RPMI8226 (cell line): ENCODE measurements at regions not wholly inside any gene's neighbourhood (a gene's known extent, or its start where the extent isn't known, plus 50 kb on each side); places are given as distances from the start of the nearest gene placed in this dataset.

Experiments
- DNase-seq: peaks from one replicate; pipeline ENCODE4 v3.0.0-alpha.2; 2015

DNA sequence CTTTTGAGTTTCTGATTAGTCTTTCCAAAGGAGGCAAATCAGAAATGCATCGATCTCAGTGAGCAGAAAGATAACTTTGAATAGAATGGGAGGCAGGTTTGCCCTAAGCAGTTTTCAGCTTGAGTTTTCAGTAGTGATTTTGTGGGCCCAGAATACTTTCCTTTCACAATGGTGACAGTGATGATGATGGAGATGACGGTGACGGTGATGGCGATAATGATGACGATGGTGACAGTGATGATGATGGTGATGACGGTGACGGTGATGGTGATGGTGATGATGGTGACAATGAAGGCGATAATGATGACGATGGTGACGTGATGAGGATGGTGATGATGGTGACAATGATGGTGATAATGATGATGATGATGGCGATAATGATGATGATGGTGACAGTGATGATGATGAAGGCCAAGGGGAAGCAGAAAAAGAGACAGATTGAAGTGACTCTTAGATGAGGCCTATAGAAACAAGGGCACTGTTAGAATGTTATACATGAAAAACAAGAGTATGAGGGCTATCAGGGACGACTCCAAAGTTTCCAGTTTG is 153.4 kb upstream of the B3GAT1 start:
- DNase-seq = no peak

DNA sequence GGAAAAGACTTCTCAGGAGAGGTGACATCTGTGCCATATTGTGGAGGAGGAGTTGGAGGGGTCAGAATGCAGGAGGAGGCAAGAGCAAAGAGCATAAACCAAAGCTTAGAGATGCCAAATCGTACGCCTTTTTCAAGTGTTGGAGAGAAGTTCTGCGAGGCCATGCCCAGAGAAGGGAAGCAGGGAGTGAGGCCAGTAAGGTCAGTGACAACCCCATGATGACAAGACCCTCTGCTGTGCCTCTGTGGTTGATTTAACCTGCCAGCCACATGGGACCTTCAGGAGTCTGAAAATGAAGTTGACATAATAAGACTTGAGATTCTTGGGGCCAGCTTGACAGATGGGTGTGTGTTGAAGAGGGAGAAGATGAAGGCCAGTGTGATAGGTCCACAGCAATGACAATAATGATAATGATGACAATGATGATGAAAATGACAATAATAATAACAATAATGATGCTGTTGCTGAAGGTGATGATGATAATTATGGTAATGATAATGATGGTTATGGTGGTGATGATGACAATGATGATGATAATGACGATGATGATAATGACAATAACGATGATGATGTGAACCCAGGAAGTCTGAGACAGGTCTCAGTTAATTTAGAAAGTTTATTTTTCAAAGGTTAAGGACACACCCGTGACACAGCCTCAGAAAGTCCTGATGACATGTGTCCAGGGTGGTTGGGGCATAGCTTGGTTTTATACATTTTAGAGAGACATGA is 152.6 kb upstream of the B3GAT1 start:
- no peak for DNase-seq

DNA sequence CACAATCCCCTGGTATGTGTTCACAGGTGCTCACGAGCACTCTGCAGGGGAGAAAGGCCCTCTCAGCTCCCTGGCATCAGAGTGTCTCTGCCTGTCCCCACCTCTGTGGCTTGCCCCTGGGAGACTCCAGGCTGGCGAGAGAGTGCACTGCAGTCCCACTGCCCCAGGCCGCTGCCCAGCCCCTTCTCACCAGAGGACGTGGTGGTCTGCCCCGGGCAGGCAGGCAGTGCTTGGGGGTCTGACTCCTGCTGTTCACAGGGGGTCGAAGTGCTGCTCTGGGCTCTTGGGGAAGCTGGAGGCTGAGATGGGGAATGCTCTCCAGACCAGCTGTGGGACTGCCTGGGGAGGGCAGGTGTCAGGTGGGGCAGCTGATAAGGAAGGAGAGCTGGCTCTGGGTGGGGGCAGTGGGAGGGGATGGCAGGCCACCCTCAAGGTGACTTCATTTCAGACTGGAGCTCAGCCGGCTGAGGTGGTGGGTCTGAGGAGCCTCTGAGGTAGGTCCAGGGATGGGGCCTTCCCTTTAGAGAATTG is 151.0 kb upstream of the B3GAT1 start:
- DNase-seq = no peak

- no peak for DNase-seq
These were observed 150.2 kb upstream of the B3GAT1 start for GRCh38 chr11:134562196-134562595.

GRCh38 chr11:134561331-134561720 is 149.3 kb upstream of the B3GAT1 start:
- no peak for DNase-seq

DNA sequence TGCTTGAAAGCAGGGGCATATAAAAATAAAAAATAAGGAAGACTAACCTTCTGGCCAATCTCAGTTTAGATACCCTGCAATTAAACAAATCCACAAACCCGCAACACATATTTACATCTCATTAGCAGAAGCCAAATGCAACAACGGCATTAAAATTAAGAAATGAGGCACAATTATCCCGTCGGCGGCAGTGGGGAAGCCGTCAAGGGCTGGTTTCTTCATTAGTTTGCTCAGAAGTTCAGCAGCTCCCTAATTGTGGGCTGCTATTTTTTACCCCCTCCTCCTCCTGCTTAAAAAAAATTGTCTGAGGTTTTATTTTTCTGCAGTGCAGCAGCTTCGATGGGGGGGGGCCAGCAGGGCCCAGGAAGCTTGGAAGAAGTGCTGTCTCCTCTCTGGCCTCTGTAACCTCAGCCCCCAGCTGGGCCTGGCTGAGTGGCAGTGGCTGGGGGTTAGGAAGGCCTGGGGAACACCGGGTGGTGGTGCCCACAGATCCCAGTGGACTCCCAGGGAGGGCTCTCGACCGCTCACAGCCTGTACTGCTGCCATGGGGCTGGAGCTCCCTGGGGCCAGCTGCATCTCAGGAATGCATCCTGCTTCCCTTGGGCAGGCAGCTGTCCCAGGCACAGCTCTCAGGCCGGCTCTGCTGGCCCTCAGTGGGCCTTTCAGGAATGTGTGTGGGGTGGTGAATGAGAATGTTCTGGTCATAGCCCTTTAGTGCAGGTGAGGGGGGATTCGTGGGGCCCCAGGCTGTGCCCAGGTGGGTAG is 148.7 kb upstream of the B3GAT1 start:
- no peak for DNase-seq

- no peak for DNase-seq
These were observed 148.0 kb upstream of the B3GAT1 start for GRCh38 chr11:134560066-134560465.

GRCh38 chr11:134559602-134559962 is 147.5 kb upstream of the B3GAT1 start:
- DNase-seq = peak; percentile 11

DNA sequence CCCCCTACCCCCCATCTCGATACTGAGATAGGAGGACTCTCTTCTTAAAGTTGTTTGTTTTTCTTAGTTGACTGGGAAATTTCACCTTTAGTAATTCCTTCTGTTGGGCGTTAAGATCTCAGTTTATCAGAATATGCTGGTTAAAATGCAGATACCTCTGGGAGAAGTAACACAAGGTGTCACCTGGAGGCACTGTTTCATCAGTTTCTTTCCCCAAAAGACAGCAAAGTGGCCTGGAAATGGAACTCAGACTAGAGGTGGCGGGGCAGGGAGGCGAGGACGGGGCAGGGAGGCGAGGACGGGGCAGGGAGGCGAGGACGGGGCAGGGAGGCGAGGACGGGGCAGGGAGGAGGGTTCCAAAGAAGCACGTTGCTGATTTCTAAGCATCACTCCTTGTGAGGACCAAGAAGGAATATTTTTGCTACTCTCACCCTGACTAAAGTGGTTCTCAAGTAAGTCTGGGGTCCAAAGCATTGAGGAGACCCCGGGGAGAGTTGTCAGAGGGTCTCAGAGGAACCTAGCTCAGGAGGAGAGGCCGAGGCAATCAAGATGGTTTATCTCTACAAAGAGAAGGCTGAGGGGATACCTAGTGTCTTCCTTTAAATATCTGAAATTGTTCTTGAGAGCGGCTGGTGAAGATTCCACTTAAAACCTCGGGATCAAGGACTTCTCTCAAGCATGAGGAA is 147.0 kb upstream of the B3GAT1 start:
- DNase-seq = peak; percentile 12

GRCh38 chr11:134558258-134558835 is 146.3 kb upstream of the B3GAT1 start:
- no peak for DNase-seq

DNA sequence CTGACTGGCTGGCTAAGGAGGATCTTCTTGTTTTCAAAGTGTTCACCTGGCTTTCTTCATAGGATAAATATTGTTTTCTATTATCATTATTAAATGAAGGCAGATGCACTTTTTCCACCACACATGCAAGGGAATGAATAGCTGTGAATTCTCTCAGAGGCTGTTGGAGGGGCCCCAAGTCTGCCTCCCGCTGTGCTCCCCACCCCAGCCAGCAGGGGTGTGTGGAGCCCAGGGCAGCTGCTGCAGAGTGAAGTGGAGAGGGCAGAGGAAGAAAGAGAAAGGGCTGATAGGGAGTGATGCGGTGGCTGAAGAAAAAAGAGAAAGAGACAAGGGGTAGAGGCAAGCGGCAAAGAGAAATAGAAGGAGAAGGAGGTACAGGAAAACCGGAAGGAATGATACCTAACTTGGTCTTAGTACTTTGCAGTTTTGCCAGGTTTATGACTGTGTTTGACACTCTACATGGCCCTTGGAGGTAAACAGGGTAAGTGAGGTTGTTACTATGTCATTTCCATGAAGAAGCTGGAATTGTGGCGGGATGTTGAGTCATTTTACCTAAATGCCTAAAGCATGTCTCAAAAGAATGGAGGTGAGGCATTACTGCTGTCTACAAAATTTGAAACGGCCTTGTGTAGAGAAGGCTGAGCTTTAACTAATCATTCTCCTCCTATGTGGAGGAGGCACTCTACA is 145.7 kb upstream of the B3GAT1 start:
- no peak for DNase-seq

GRCh38 chr11:134556186-134556585 is 144.1 kb upstream of the B3GAT1 start:
- no peak for DNase-seq

- no peak for DNase-seq
These were observed 143.5 kb upstream of the B3GAT1 start for GRCh38 chr11:134555510-134555909.

DNA sequence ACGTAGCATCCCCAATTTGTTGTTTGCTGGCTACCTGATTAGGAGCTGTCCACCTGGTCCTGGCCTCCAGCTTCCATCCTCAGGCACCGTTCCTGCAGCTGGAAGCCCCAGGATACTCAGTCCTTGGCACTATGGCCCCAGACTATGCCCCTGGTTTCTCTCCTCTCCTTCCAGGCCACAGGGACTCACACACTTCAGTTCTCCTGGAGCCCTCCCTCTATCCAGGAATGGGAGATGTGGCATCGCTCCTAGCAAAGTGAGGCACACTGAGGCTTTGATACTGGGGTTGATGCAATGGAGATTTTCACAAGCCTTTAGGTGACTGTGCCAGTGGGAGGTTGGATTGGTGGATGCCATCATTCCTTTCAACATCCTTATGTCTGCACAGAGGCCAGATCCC is 142.8 kb upstream of the B3GAT1 start:
- DNase-seq = no peak

DNA sequence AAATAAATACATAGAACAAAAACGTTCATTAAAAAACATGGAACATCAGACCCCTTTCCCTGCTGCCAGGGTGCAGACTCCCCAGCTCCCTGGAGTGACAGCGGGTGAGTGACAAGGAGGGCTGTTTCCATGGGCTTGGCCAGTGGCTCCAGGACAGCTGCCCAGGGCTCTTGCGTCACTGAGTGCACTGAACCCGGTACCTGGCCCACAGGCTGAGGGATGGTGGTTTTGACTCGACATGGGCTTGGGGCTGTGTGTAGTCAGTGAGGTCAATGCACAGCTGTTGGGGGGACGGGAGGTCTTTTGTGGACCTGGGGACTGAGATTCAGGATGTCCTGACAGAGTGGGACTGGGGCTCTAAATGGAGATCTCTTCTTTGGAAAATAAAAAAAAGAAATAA is 142.1 kb upstream of the B3GAT1 start:
- no peak for DNase-seq

DNA sequence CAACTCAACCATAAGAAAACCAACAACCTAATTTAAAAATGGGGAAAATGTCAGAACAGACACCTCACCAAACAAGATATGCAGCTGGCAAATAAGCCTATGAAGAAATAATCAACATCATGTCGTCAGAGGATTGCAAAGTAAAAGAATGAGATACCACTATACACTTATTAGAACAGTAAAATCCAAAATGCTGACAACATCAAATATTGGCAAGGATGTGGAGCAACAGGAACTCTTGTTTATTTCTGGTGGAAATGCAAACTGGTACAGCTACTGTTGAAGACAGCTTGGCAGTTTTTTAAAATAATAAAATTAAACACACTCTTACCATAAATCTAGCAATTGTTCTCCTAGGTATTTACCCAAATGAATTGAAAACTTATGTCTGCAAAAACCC is 140.7 kb upstream of the B3GAT1 start:
- no peak for DNase-seq

- DNase-seq = no peak
These were observed 133.5 kb upstream of the B3GAT1 start for GRCh38 chr11:134545521-134545920.

GRCh38 chr11:134544095-134544815 is 132.2 kb upstream of the B3GAT1 start:
- DNase-seq = no peak

DNA sequence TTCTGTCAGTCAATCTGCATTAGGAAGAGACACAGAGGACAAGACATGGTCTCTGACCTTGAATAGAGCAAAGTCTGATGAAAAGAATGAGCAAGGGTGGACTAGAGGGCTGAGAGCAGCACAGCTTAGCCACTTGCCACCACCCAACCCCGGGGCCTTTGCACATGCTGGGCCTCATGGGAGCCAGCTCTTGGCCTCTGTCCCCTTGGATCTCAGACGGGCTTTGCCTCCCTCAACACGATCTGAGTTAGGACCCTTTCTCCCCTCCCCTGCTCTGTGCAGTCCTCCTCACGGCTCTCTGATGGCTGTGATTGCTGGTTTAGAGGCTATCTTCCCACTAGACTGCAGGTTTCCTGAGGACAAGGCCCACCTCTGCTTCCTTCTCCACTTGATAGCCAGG is 131.6 kb upstream of the B3GAT1 start:
- no peak for DNase-seq

GRCh38 chr11:134543241-134543640 is 131.2 kb upstream of the B3GAT1 start:
- DNase-seq = no peak

DNA sequence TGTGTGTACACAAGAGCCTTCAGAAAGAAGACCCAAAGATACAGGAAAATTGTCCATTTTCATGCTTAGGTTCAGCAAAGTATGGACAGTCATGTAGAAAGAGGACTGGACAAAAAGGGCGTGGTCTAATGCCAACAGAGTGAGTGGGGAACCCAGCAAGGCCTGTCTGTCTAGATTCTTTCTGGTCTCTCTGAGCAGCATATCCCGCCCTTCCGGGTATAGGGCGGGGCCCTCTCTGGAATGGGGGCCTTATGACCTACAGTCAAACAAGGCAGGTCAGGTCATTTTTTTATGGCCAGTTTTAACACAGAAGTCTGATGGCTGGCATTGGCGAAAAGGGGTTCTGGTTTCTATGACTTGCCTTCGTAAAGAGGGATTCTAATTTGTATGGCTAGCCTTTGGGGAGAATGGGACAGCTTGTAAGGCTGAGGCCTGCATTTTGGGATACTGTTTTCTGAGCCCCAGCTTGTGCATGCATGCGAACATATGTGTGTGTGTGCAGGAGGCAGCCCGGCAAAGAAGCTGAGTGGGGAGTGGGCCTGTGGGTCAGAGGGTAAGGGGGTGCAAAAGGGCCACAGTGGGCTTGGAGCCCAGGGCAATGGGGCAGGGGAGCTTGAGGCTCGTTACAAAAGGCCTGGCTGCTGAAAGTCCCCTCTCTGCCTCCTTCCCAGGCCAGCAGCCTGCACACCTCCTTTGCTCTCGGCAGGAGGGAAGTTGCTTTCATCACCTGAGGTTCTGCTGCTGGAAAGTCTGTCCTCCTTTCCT is 130.5 kb upstream of the B3GAT1 start:
- DNase-seq = no peak
